ENCODE measurements at regions not wholly inside any gene's neighbourhood (a gene's known extent, or its start where the extent isn't known, plus 50 kb on each side); places are given as distances from the start of the nearest gene placed in this dataset.

DNA sequence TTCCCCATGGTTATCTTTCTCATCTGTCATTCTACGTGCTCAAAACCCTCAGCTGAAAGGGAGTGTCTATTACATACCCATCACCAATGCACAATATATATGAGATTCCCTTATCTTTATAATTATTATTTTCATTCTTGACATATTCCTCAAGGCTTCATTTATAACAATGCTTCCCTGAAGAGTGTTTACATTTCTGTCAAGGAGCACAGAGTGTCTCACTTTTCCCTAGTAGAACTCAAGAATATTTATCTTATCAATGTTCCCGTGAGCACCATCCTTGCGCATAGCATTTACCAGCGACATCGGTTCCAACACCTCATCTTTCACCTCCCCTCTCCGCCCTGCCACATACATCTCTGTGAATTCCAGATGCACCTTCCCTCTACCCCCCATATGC, 250.6 kb downstream of the PLA2G4A start:
- no peak for DNase-seq (ENCODE audit: low read depth in 1 of 2, low spot score in 1 of 2)

DNA sequence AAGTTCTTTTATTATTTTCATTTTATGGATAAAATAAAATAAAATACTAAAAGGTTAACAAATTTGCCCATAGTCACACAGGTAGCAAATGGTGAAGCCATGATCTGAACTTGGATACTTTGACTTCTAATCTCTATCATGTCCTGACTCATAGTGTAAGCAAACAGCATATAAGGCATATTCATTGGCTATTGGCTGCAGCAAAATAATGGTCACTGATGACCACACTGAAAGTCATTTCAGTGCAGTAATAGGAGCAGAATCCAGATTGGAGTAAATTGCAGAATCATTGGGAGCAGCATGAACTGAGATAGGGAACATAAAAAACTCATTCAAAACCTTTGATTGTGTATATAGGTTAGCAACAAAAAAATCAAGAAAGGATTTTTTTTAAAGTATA, 262.9 kb downstream of the PLA2G4A start:
- no peak for DNase-seq (ENCODE audit: low read depth in 1 of 2, low spot score in 1 of 2)

- DNase-seq (ENCODE audit: low read depth in 1 of 2, low spot score in 1 of 2): no peak
These were observed 263.4 kb downstream of the PLA2G4A start for GRCh38 chr1:187092104-187092503.

DNA sequence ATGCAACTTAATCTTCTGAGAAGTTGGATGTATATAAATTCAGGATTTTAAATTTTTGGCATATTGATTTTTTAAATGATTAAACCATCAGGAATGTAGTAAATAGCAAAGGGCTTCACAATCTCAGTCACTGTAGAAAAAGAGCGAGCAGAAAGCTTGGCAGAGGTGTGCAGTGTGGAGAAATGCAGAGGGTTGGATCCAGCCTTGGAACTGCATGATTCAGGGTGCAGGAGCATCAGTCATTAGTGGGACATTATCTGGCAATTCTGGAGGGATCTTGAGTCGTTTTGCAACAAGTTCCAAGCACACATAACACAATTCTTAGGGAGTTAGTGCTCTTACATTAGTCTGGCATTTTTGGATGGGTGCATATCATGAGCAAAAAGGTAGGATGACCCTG, 267.9 kb downstream of the PLA2G4A start:
- no peak for DNase-seq (ENCODE audit: low read depth in 1 of 2, low spot score in 1 of 2)

- DNase-seq (ENCODE audit: low read depth in 1 of 2, low spot score in 1 of 2): no peak
These were observed 281.6 kb downstream of the PLA2G4A start for GRCh38 chr1:187110351-187110750.

- no peak for DNase-seq (ENCODE audit: low read depth in 1 of 2, low spot score in 1 of 2)
These were observed 286.0 kb downstream of the PLA2G4A start for GRCh38 chr1:187114792-187115191.

DNA sequence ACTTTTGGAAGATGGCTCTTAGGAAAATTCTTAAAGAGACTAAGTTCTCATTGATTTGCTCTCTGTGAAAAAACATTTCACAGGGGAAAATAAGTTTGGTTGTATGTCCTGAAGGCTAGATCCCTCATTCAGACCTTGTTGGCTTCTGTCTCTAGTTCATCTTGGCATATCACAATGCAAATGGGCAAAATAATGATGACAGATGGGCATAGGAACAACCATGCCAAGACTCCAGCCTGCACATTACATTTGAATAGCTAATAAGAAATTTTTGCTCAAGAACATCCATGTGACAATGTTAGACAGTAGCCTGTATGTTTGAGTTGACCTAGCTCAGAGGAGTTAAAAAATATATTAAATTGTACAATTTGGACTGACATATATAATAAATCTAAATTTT, 292.9 kb downstream of the PLA2G4A start:
- DNase-seq (ENCODE audit: low read depth in 1 of 2, low spot score in 1 of 2): no peak

DNA sequence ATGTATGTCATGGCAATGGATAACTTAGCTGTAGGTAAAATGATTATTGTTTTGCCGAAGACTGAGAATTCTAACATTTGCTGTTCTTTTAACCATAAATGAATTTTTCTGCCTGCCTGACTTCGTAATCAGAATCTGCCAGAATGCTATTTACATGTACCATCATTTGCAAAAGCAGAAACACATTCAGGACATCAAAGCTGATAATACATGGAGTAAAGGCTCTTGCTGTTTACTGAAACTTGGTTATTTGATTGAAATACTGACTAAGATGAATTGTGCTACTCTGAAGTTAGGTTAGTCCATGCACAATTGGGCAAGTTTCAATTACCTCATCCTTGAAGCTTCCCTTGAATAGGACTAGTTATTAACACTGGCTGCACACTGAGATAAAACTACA, 293.8 kb downstream of the PLA2G4A start:
- DNase-seq (ENCODE audit: low read depth in 1 of 2, low spot score in 1 of 2): no peak

DNA sequence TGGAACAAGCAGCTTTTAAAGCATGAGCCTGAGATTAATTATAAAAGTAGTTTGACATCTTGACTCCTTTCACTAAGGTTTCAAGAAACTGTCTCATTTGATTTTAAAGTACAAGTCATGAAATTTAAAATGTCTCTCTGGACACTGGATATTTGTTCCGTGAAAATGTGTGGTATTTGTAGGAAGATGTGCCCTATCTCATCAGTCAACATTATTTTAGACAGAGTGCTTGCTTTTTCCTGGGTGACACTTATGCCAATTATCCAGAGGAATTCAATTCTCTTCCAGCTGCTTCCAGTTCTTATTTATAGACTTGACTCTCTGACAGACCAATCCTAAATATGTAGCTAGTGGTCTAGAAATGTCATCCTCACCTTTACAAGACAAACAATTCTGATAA, 300.4 kb downstream of the PLA2G4A start:
- no peak for DNase-seq (ENCODE audit: low read depth in 1 of 2, low spot score in 1 of 2)

DNA sequence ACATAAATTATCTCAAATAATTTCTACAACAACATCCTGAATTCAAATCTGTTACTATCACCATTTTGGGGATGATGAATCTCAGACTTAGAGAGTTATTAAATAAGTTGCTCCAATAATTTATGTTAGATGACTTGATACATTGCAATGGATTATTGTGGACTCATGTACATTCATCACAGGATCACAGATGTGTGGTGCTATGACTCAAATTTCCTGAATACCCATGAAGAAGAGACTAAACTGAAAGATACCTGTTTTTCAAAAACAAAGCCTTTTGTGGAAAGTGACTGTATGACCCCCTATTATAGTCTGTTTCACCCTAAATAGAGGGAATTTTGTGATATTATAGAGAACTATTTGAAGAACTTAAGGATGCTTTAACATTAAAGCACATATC, 315.0 kb downstream of the PLA2G4A start:
- no peak for DNase-seq (ENCODE audit: low read depth in 1 of 2, low spot score in 1 of 2)

- no peak for DNase-seq (ENCODE audit: low read depth in 1 of 2, low spot score in 1 of 2)
These were observed 317.6 kb downstream of the PLA2G4A start for GRCh38 chr1:187146388-187146787.

GRCh38 chr1:187151555-187151954, 322.8 kb downstream of the PLA2G4A start:
- DNase-seq (ENCODE audit: low read depth in 1 of 2, low spot score in 1 of 2): no peak

- no peak for DNase-seq (ENCODE audit: low read depth in 1 of 2, low spot score in 1 of 2)
These were observed 324.3 kb downstream of the PLA2G4A start for GRCh38 chr1:187153047-187153446.

GRCh38 chr1:187157115-187157514, 328.4 kb downstream of the PLA2G4A start:
- DNase-seq (ENCODE audit: low read depth in 1 of 2, low spot score in 1 of 2): no peak

DNA sequence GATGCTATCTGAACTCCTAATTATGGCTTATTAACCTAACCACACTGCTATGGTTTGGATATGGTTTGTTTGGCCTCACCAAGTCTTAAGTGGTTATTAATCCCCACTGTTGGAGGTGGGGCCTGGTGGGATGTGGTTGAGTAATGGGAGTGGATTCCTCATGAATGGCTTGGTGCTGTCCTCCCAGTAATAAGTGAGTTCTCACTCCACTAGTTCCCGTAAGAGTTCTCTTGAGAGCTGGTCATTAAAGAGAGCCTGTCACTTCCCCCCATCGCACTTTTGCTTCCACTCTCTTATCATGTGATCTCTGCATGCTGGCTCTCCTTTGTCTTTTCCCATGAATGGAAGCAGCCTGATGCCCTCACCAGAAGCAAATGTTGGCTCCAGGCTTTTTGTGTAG, 328.8 kb downstream of the PLA2G4A start:
- no peak for DNase-seq (ENCODE audit: low read depth in 1 of 2, low spot score in 1 of 2)

DNA sequence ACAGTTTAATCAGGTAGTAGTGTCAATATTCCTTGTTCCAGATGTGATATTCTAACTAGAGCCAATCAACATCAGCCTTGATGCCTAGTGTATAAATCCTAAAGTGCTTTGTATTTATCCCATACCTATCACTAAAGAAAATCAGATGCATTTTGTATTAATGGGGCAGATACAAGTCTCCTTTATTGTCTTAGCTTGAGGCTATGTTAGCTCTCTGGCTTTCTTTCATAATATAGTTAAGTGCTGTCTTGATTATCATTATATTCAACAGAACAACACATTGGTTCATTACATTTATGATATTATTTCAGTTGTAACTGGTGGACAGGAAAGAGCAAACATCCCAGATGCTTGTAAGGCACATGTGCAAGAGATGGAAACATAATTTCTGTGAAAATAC, 338.8 kb downstream of the PLA2G4A start:
- DNase-seq (ENCODE audit: low read depth in 1 of 2, low spot score in 1 of 2): no peak

DNA sequence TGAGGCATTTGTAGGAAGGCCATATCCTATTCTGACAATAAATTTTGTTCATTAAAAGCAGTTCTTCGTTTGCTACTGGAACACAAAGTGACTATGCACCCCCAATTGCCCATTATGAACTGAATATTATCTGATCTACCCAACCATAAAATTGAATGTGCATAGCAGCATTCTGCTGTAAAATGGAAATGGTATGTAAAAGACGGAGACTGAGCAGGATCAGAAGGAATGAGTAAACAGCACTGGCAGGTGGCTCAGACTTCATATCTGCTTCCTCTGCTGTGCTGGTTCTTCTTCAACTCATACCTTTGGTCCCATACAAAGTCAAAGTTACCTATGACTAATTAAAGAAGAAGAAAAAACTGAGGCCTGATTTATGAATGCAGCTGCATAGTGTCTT, 339.5 kb downstream of the PLA2G4A start:
- no peak for DNase-seq (ENCODE audit: low read depth in 1 of 2, low spot score in 1 of 2)

GRCh38 chr1:187185389-187185788, 356.6 kb downstream of the PLA2G4A start:
- no peak for DNase-seq (ENCODE audit: low read depth in 1 of 2, low spot score in 1 of 2)

DNA sequence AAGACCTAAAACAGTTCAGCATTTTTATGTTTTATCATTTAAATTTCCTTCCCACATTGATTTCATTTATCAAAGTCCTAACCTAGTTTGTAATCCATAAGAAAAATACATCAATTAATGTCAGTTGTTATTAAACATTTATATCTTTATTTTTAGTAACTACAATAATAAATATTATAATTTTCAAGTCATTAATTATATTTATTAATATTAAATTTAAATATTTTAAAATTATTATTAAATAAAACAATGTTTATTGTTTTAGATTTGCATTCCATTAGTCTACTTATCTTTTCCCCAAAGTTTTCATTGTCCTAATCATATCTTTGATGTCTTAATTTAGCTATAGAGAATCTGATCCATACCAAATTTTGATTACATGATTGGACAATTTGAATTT, 368.9 kb downstream of the PLA2G4A start:
- DNase-seq (ENCODE audit: low read depth in 1 of 2, low spot score in 1 of 2): no peak

GRCh38 chr1:187203257-187203656, 374.5 kb downstream of the PLA2G4A start:
- DNase-seq (ENCODE audit: low read depth in 1 of 2, low spot score in 1 of 2): no peak

DNA sequence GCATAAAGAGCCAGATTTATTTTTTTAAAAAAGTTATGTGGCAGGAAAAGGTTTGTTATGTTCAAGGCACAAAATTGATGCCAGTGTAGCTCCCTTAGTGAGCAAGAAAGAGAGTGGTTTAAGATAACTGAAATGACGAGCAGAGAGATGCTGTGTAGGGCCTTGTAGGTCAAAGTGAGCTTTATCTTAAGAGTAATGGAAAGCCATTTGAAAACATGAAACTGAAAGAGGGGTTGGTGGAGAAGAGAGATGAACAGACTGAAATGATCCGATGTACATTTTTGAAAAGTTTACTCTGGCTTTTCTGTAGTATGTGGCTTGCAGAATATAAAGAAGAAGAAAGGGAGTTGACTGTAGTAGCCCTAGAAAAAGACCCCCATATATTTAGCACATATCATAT, 383.6 kb downstream of the PLA2G4A start:
- DNase-seq (ENCODE audit: low read depth in 1 of 2, low spot score in 1 of 2): no peak

DNA sequence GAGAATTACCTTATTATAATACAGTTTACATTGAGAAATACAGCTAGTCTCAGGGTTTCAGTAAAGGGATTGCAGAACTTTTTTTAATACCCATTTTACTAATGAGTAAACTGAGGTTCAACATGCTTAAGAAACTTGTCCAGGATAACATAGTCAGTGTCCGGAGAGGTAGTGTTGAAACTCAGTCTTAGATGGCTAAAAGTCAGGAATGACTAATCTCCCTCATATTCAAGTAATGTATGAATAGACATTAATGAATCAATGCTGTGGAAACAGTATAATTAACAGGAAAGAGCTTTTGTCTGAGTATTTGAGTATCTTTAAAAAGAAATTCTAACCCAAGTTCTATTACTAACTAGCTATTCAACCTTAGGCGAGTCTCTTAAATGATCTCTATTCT, 397.6 kb downstream of the PLA2G4A start:
- DNase-seq (ENCODE audit: low read depth in 1 of 2, low spot score in 1 of 2): no peak

DNA sequence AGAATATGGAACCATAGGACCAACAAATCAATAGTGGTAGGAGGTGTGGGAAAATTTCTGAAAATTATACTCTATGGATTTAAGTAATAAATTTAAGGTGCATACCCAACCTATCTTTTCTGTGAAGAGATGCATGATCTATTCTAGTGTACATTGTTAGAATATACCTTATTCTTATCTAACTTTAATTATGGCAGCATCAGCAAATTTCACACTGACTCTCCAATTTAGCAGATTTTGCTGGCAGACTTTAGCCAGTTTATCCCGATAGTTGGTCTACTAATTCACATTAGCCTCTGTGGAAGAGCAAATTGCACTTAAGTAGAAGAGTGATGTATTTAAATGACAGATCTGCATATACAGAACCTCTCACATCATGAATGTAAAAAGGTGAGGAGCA, 400.0 kb downstream of the PLA2G4A start:
- DNase-seq (ENCODE audit: low read depth in 1 of 2, low spot score in 1 of 2): no peak

GRCh38 chr1:187229496-187229895, 400.7 kb downstream of the PLA2G4A start:
- no peak for DNase-seq (ENCODE audit: low read depth in 1 of 2, low spot score in 1 of 2)

All from activated CD4-positive, alpha-beta T cell treated with anti-CD3 and anti-CD28 coated beads, Interleukin-2, amount 50 U/mL, for 24 hours (primary cell).